ENCODE measurements at regions not wholly inside any gene's neighbourhood (a gene's known extent, or its start where the extent isn't known, plus 50 kb on each side); places are given as distances from the start of the nearest gene placed in this dataset.

DNA sequence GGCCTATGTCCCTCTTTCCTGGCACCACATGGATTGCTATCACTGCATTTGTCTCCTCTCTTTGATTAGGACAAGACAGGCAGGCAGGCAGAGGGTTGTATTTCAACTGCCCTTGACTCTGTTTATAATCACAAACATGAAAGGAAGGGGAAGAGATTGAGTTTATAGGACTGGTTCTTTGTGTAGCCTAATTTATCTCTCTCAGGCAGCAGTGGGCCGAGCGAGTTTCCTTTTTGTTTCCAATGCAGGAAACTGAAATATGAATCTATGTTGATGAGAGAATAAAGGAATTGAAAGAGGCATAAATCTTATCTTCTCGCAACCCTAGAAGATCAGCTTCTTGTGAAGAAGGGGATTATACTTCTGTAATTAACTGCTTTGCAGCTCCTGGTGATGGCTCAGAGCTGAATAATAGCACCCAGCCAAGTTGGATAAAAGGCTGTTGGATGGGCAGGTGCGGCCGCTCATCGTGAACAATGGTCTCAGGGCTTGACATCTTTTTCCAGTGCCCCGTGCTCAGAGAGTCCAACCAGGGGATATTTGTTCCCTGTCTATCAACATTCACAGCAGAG, 80.6 kb upstream of the SYT13 start:
- no peaks in the 10 kb centered on the region for H3F3A ChIP-seq (ENCODE audit: insufficient read depth, low read length)
- H3K4me3 ChIP-seq (ENCODE audit: low read depth, low read length, poor library complexity, severe bottlenecking): no peak overlapping the region
- no peaks in the 10 kb centered on the region for H3K36me3 ChIP-seq (ENCODE audit: insufficient read depth, low read length)
- H3K9ac ChIP-seq (ENCODE audit: low read length): no peak overlapping the region
- 0 out of 2 replicates have a peak, but pooled peaks cover 9% of the 10 kb centered on the region for H3K27me3 ChIP-seq (ENCODE audit: insufficient read depth, low read length)
- H4K20me1 ChIP-seq (ENCODE audit: insufficient read depth, low read length): no peaks in the 10 kb centered on the region
- no peaks in the 10 kb centered on the region for H3K9me2 ChIP-seq (ENCODE audit: low read depth, low read length)
- H3K79me2 ChIP-seq (ENCODE audit: insufficient read depth, low read length): no peaks in the 10 kb centered on the region
- TF ChIP-seq, protein P1, sequence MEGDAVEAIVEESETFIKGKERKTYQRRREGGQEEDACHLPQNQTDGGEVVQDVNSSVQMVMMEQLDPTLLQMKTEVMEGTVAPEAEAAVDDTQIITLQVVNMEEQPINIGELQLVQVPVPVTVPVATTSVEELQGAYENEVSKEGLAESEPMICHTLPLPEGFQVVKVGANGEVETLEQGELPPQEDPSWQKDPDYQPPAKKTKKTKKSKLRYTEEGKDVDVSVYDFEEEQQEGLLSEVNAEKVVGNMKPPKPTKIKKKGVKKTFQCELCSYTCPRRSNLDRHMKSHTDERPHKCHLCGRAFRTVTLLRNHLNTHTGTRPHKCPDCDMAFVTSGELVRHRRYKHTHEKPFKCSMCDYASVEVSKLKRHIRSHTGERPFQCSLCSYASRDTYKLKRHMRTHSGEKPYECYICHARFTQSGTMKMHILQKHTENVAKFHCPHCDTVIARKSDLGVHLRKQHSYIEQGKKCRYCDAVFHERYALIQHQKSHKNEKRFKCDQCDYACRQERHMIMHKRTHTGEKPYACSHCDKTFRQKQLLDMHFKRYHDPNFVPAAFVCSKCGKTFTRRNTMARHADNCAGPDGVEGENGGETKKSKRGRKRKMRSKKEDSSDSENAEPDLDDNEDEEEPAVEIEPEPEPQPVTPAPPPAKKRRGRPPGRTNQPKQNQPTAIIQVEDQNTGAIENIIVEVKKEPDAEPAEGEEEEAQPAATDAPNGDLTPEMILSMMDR (IDR thresholded peaks at IDR 0.05; ENCODE audit: low read length): no peak
- TF ChIP-seq EZH2 (IDR thresholded peaks at IDR 0.05; ENCODE audit: borderline replicate concordance, low read length): no peak
- H3K4me2 ChIP-seq (ENCODE audit: low read length): no peak overlapping the region
- no peak overlapping the region for H2AFZ ChIP-seq (ENCODE audit: low read length)
- no peaks in the 10 kb centered on the region for H3K9me3 ChIP-seq (ENCODE audit: low read length)
- no peaks in the 10 kb centered on the region for H3K4me1 ChIP-seq (ENCODE audit: insufficient read depth, low read length, severe bottlenecking)
- H3K27ac ChIP-seq (ENCODE audit: low read depth, low read length, poor library complexity, severe bottlenecking): no peak overlapping the region

DNA sequence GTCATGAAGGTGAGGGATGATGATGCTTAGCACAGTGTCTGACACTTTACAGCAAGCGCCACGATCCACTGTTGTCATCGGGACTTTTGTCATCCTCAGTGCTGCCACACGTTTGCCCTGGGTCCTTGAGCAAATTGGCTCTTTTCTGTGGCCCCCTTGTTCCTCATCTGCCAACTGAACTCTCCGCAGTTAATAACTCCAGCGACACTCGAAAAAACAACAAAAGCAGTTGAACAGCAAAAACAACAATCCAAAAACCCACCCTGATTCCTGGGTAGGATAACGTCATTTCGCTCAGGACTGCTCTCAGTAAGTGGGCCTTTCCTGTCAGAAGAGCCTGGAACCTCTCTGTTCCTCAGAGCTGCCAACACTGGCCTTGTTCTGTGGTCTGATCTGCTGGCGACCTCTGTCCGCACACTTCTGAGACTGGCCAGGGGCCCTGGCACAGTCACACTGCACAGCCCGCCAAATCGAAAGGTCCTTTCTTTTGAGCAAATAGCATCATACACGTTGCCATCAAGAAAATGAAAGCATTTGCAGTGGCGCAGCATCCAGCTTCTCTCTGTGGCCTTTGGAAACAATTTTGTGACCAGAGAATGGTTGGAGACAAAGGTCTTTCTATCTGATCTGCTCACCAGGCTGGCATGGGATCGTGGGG, 79.9 kb upstream of the SYT13 start:
- H3K27me3 ChIP-seq (ENCODE audit: insufficient read depth, low read length): 0 out of 2 replicates have a peak, but pooled peaks cover 9% of the 10 kb centered on the region
- no peak overlapping the region for H2AFZ ChIP-seq (ENCODE audit: low read length)

DNA sequence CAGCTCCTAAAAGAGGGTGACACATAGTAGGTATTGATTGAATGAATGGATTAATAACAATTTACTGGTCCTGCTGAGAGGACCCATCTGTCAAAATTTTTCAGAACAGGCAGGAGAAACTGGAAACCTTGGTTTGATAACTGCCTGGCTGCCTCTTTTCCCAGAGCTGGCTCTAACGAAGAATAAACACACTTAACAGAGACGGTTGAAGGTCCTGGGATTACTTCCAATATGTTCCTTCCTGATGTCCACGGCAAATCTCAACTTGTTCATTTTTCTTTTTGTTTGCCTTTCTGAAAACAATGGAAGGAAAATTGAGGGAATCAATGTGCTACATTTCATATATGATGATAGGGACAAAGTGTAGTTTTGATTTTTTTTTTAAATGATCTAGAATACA, 76.5 kb upstream of the SYT13 start:
- no peaks in the 10 kb centered on the region for H3K4me1 ChIP-seq (ENCODE audit: insufficient read depth, low read length, severe bottlenecking)
- TF ChIP-seq EZH2 (IDR thresholded peaks at IDR 0.05; ENCODE audit: borderline replicate concordance, low read length): no peak
- TF ChIP-seq, protein P1 (IDR thresholded peaks at IDR 0.05; ENCODE audit: low read length): no peak
- no peaks in the 10 kb centered on the region for H3K9me3 ChIP-seq (ENCODE audit: low read length)
- H3K79me2 ChIP-seq (ENCODE audit: insufficient read depth, low read length): no peaks in the 10 kb centered on the region
- H3K36me3 ChIP-seq (ENCODE audit: insufficient read depth, low read length): no peaks in the 10 kb centered on the region
- no peak overlapping the region for H3K9ac ChIP-seq (ENCODE audit: low read length)
- H3K27ac ChIP-seq (ENCODE audit: low read depth, low read length, poor library complexity, severe bottlenecking): no peak overlapping the region
- no peaks in the 10 kb centered on the region for H3F3A ChIP-seq (ENCODE audit: insufficient read depth, low read length)
- H3K4me2 ChIP-seq (ENCODE audit: low read length): no peak overlapping the region
- no peak overlapping the region for H3K4me3 ChIP-seq (ENCODE audit: low read depth, low read length, poor library complexity, severe bottlenecking)
- H4K20me1 ChIP-seq (ENCODE audit: insufficient read depth, low read length): no peaks in the 10 kb centered on the region
- H3K9me2 ChIP-seq (ENCODE audit: low read depth, low read length): no peaks in the 10 kb centered on the region
- 0 out of 2 replicates have a peak, but pooled peaks cover 6% of the 10 kb centered on the region for H3K27me3 ChIP-seq (ENCODE audit: insufficient read depth, low read length)
- no peak overlapping the region for H2AFZ ChIP-seq (ENCODE audit: low read length)

More for the DNA sequence above, 79.9 kb upstream of the SYT13 start:
- Histone ChIP-seq H3K27ac (ENCODE audit: low read depth, low read length, poor library complexity, severe bottlenecking) (no peak overlapping the region), H3F3A (ENCODE audit: insufficient read depth, low read length) (no peaks in the 10 kb centered on the region), H3K79me2 (ENCODE audit: insufficient read depth, low read length) (no peaks in the 10 kb centered on the region), H3K9me3 (ENCODE audit: low read length) (no peaks in the 10 kb centered on the region), H4K20me1 (ENCODE audit: insufficient read depth, low read length) (no peaks in the 10 kb centered on the region), H3K4me3 (ENCODE audit: low read depth, low read length, poor library complexity, severe bottlenecking) (no peak overlapping the region), H3K9me2 (ENCODE audit: low read depth, low read length) (no peaks in the 10 kb centered on the region), H3K36me3 (ENCODE audit: insufficient read depth, low read length) (no peaks in the 10 kb centered on the region), H3K4me2 (ENCODE audit: low read length) (no peak overlapping the region), H3K4me1 (ENCODE audit: insufficient read depth, low read length, severe bottlenecking) (no peaks in the 10 kb centered on the region), H3K9ac (ENCODE audit: low read length) (no peak overlapping the region)
- TF ChIP-seq EZH2 (IDR thresholded peaks at IDR 0.05; ENCODE audit: borderline replicate concordance, low read length): no peak
- TF ChIP-seq, protein P1 (IDR thresholded peaks at IDR 0.05; ENCODE audit: low read length): no peak
